ENCODE measurements at regions not wholly inside any gene's neighbourhood (a gene's known extent, or its start where the extent isn't known, plus 50 kb on each side); places are given as distances from the start of the nearest gene placed in this dataset.

DNA sequence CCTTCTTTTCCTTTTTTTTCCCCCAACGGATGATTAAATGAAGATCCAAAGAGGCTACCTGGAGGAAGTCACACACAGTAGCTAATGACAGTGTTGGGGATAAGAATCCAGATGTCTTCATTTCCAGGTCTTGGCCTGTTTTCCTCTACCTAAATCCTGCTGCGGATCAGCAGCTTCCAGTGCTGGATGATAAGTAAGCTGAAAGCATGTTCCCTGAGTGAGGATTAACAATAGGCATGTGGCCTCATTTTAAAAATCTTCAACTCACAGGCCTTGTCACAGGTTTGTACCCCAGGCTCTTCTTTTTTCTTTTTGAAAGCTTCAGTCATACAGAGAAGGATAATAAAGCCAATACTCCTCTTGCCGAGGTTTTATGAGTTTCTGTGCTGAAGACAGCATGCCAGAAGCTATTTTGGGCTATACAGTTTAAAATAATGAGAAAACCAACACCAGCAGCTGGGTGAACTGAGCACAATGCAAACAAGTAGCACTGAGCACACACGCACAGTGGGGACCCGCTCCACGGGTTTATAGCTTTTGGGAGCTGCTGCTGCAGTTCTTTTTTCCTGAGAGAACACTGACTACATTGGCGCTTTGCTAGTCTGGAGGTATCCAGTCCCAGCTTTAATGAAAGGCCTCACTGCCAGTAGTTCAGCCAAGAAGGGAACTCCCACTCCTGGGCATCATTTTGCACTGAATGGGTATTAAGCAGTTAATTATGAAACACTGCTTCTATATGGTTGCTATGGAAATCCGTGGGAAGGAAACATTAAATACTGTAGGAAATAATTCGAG lies 184.2 kb upstream of the CTSO start:
- Histone ChIP-seq H3K27ac (no peak overlapping the region), H3K36me3 (no peaks in the 10 kb centered on the region), H3K27me3 (no peaks in the 10 kb centered on the region), H3K4me1 (peaks cover 0 to 16% (median 0%) of the 10 kb centered on the region in 3 donors), H3K9me3 (no peaks in the 10 kb centered on the region), H3K4me3 (no peak overlapping the region)
- no peak for DNase-seq
- TF ChIP-seq, protein P1, sequence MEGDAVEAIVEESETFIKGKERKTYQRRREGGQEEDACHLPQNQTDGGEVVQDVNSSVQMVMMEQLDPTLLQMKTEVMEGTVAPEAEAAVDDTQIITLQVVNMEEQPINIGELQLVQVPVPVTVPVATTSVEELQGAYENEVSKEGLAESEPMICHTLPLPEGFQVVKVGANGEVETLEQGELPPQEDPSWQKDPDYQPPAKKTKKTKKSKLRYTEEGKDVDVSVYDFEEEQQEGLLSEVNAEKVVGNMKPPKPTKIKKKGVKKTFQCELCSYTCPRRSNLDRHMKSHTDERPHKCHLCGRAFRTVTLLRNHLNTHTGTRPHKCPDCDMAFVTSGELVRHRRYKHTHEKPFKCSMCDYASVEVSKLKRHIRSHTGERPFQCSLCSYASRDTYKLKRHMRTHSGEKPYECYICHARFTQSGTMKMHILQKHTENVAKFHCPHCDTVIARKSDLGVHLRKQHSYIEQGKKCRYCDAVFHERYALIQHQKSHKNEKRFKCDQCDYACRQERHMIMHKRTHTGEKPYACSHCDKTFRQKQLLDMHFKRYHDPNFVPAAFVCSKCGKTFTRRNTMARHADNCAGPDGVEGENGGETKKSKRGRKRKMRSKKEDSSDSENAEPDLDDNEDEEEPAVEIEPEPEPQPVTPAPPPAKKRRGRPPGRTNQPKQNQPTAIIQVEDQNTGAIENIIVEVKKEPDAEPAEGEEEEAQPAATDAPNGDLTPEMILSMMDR (IDR thresholded peaks at IDR 0.05): no peak
- no peak for TF ChIP-seq POLR2A (IDR thresholded peaks at IDR 0.05)
- intact Hi-C loops (cut with DNase I): no loop called here
- 49 to 66% methylated on average over 9 of the region's 9 CpGs for whole genome bisulfite sequencing, 2 donors

DNA sequence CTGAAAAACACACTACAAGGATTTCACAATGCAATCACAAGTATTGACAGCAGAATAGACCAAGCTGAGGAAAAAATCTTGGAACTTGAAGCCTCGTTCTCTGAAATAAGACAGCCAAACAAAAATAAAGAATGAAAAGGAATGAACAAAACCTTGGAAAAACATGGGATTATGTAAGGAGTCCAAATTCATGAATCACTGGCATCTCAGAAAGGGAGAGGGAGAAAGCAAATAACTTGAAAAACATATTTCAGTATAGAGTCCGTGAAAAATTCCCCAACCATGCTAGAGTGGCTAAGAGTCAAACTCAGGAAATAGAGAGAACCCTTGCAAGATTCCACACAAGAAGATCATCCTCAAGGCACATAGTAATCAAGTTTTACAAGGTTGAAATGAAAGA lies 178.5 kb upstream of the CTSO start:
- H3K4me1 ChIP-seq: no peaks in the 10 kb centered on the region
- H3K9me3 ChIP-seq: no peaks in the 10 kb centered on the region
- peaks cover 0 to 15% (median 0%) of the 10 kb centered on the region in 4 donors for H3K27me3 ChIP-seq
- H3K36me3 ChIP-seq: no peaks in the 10 kb centered on the region
- H3K27ac ChIP-seq: no peak overlapping the region
- WGBS, 2 donors: 46 to 69% methylated on average over 2 of the region's 2 CpGs
- TF ChIP-seq POLR2A (IDR thresholded peaks at IDR 0.05): no peak
- TF ChIP-seq, protein P1 (IDR thresholded peaks at IDR 0.05): no peak
- intact Hi-C loops (cut with DNase I): no loop called here
- no peak for DNase-seq
- H3K4me3 ChIP-seq: no peak overlapping the region

DNA sequence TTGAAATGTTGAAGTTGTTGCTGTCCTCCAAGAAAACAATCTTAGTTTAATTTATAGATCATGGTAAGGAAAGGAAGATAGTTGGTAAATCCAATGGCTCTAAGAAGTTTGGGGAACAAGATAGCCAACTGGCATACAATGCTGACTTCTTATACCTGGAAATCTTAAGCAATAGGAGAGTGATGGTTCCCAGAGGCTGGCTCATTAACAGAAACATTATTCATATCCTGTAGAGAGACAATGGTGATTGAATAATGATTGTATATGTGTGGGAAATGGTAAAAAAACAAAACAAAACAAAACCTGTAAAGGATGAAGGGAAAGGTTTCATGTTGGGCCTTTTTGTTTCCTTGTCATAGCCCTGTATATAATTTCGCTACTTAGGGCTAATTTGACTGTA lies 174.9 kb upstream of the CTSO start:
- DNase-seq: no peak
- TF ChIP-seq, protein P1 (IDR thresholded peaks at IDR 0.05): no peak
- Histone ChIP-seq H3K36me3 (no peaks in the 10 kb centered on the region), H3K4me3 (no peak overlapping the region), H3K4me1 (no peaks in the 10 kb centered on the region), H3K9me3 (peaks cover 0 to 9% (median 0%) of the 10 kb centered on the region in 3 donors), H3K27ac (no peak overlapping the region), H3K27me3 (peaks cover 0 to 15% (median 0%) of the 10 kb centered on the region in 4 donors)
- intact Hi-C loops (cut with DNase I): no loop called here
- 24 to 71% methylated on average over 1 of the region's 1 CpG for WGBS, 2 donors

DNA sequence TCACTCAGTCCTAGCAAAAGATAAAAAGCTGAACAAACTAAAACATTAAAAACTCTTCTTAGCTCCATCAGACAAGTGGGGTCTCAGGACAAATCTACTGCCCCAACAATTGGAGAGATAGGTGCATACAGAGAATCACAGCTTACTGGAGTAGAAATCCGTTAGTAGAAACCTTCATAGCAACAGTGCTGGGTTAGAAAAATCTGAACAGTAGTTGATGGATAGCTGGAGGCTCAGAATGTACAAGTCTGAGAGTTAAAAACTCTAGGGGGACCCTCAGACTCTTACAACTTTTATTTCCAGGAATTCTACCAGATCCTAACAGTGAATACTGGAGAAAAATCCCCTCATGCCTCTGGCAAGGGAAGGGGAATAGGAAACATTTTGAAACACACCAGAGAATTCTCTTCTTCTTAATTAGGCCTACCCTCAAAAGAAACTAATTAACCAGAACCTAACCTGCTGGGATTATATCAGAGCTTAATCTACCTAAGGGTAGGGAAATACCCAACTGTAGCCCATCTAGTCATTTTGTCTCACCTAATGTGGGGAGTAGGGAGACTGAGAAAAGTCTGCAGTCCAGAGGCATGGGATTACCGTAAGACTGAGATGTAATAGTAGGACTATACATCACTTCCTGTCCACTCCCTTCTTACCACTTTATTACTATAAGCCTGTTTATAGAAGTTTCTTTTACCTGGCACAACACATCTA lies 165.0 kb upstream of the CTSO start:
- no peak for DNase-seq
- Histone ChIP-seq H3K36me3 (no peaks in the 10 kb centered on the region), H3K9me3 (no peaks in the 10 kb centered on the region), H3K27ac (no peak overlapping the region), H3K4me3 (no peak overlapping the region), H3K27me3 (no peaks in the 10 kb centered on the region), H3K4me1 (no peaks in the 10 kb centered on the region)
- TF ChIP-seq, protein P1 (IDR thresholded peaks at IDR 0.05): no peak
- TF ChIP-seq POLR2A (IDR thresholded peaks at IDR 0.05): no peak
- WGBS, 2 donors: 68 to 72% methylated on average over 2 of the region's 2 CpGs
- intact Hi-C loops (cut with DNase I): no loop called here

DNA sequence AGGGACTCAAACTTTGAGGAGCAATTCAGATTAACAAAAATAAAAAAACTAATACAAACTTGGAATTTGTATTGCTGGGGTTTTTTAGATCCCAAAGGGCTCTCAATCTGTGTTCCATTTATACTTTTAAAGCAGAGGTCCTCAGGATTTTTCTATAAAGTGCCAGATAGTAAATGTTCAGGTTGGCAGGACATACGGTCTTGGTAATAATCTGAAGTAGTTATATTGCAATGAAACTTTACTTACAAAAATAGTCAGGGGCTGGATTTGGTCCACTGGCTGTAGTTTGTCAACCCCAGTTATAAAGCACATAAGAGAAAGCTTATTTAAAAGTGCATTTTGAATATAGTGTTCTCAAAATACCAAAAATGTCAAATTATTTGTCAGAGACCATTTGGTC lies 164.1 kb upstream of the CTSO start:
- Histone ChIP-seq H3K9me3 (no peaks in the 10 kb centered on the region), H3K4me1 (no peaks in the 10 kb centered on the region), H3K4me3 (no peak overlapping the region), H3K27ac (no peak overlapping the region), H3K36me3 (no peaks in the 10 kb centered on the region), H3K27me3 (no peaks in the 10 kb centered on the region)
- WGBS, 2 donors: 29 to 76% methylated on average over 1 of the region's 1 CpG
- intact Hi-C loops (cut with DNase I): no loop called here
- TF ChIP-seq, protein P1 (IDR thresholded peaks at IDR 0.05): no peak
- no peak for DNase-seq

All from esophagus squamous epithelium (tissue), 5 donors.